Gastrocnemius medialis (tissue), 4 donors: ENCODE measurements at regions not wholly inside any gene's neighbourhood (a gene's known extent, or its start where the extent isn't known, plus 50 kb on each side); places are given as distances from the start of the nearest gene placed in this dataset.

Experiments used
- ATAC-seq, 2 donors: fragments of 150-250 bp; one replicate each; pipeline ENCODE4 v1.9.1; 2016
- DNase-seq, 2 donors: peaks; one replicate each; pipeline ENCODE4 v3.0.0-alpha.2; 2019
- H3K27ac ChIP-seq, 4 donors: fragments of 200-600 bp; sonication (generic); 1 replicate in 1 of 4; 2 replicates in 3 of 4; pipeline ENCODE4 v1.5.1; 2016 to 2018; ENCODE audit warnings: mild to moderate bottlenecking in 2 of 4, moderate library complexity in 1 of 4
- H3K27me3 ChIP-seq, 3 donors: fragments of 200-600 bp; sonication (generic) in 2 of 3; 1 replicate in 1 of 3; 2 replicates in 2 of 3; pipeline versions ENCODE4 v1.5.1 to v1.6.0; 2016 to 2019; ENCODE audit warnings: mild to moderate bottlenecking in 1 of 3, moderate library complexity in 1 of 3
- H3K36me3 ChIP-seq, 2 donors: fragments of 200-600 bp; sonication (generic) in 1 of 2; one replicate each; pipeline ENCODE4 v1.5.1; 2017 to 2018
- H3K4me1 ChIP-seq, 2 donors: fragments of 200-600 bp; sonication (generic) in 1 of 2; one replicate each; pipeline ENCODE4 v1.5.1; 2016 to 2017; ENCODE audit warnings: mild to moderate bottlenecking in 2 of 2
- H3K4me3 ChIP-seq, 4 donors: fragments of 200-600 bp; sonication (generic) in 3 of 4; 1 replicate in 1 of 4; 2 replicates in 3 of 4; pipeline ENCODE4 v1.5.1; 2016 to 2019; ENCODE audit warnings: mild to moderate bottlenecking in 2 of 4
- H3K9me3 ChIP-seq, 3 donors: fragments of 200-600 bp; sonication (generic) in 2 of 3; 1 replicate in 1 of 3; 2 replicates in 2 of 3; pipeline ENCODE4 v1.5.1; 2016 to 2019
- POLR2A ChIP-seq, 2 donors: fragments of 450-650 bp; IDR thresholded peaks; one replicate each; pipeline ENCODE4 v1.6.1; 2017; ENCODE audit warnings: antibody characterized with exemption in 2 of 2, mild to moderate bottlenecking in 2 of 2, moderate library complexity in 2 of 2
- in situ Hi-C, 4 donors: fragments of 200-750 bp; cut with MboI; loops; one replicate each; pipeline versions ENCODE4 v1.15.0 to v1.8.0; 2017; ENCODE audit warnings: low sequenced_read_pairs in 4 of 4
- intact Hi-C: fragments of 100-400 bp; cut with DNase I; formaldehyde crosslinking; loops from one replicate; pipeline ENCODE4 v1.15.1; 2023; ENCODE audit warnings: low total_unique reads
- TF ChIP-seq, protein P1 (sequence below), 5 experiments: fragments of 450-650 bp in 3 of 5; fragments of 200-600 bp in 2 of 5; sonication (generic) in 2 of 5; IDR thresholded peaks in 4 of 5; conservative IDR thresholded peaks in 1 of 5; 1 replicate in 4 of 5; 2 replicates in 1 of 5; pipeline ENCODE4 v1.5.1; 2016 to 2019; ENCODE audit warnings: antibody characterized with exemption in 5 of 5, mild to moderate bottlenecking in 3 of 5, moderate library complexity in 3 of 5

DNA sequence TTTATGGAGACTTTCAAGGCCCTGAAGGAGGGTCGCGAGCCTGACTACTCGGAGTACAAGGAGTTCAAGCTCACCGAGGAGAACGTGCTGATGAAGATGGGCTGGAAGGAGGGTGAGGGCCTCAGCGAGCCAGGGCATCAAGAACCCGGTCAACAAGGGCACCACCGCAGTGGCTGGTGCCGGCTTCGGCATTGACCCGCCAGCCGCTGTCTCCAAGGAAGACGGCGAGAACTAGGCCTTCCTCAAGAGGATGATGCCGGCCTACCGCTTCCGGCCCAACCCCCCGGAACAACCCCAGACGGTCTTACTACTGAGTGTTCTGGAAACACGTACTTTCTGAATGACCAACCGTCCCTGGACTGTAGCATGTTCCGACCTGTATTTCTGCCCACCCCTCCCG, 169.2 kb downstream of the HINT1 start:
- ATAC-seq: no peak
- in situ Hi-C loops (no loop called here), intact Hi-C loops (no loop called here)
- no peak for DNase-seq
- Histone ChIP-seq H3K27ac (no peak overlapping the region), H3K4me1 (no peaks in the 10 kb centered on the region), H3K36me3 (no peaks in the 10 kb centered on the region), H3K4me3 (no peak overlapping the region), H3K9me3 (no peaks in the 10 kb centered on the region), H3K27me3 (no peaks in the 10 kb centered on the region)
- TF ChIP-seq POLR2A (IDR thresholded peaks at IDR 0.05): no peak
- TF ChIP-seq, protein P1, sequence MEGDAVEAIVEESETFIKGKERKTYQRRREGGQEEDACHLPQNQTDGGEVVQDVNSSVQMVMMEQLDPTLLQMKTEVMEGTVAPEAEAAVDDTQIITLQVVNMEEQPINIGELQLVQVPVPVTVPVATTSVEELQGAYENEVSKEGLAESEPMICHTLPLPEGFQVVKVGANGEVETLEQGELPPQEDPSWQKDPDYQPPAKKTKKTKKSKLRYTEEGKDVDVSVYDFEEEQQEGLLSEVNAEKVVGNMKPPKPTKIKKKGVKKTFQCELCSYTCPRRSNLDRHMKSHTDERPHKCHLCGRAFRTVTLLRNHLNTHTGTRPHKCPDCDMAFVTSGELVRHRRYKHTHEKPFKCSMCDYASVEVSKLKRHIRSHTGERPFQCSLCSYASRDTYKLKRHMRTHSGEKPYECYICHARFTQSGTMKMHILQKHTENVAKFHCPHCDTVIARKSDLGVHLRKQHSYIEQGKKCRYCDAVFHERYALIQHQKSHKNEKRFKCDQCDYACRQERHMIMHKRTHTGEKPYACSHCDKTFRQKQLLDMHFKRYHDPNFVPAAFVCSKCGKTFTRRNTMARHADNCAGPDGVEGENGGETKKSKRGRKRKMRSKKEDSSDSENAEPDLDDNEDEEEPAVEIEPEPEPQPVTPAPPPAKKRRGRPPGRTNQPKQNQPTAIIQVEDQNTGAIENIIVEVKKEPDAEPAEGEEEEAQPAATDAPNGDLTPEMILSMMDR (IDR thresholded peaks at IDR 0.05 in 4 of 5, conservative IDR thresholded peaks at IDR 0.05 in 1 of 5): no peak

DNA sequence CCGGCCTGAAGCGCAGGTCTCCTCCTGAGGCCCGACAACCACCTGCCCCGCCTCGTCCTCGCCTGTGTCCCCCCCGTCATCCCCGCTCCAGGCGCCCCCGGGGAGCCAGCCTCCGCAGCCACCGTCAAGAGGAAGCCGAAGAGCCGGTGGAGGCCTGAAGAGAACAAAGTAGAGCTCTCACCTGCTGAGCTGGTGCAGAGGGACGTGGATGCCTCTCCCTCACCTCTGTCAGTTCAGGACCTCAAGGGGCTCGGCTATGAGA, 169.9 kb downstream of the HINT1 start:
- Histone ChIP-seq H3K9me3 (no peaks in the 10 kb centered on the region), H3K27me3 (no peaks in the 10 kb centered on the region), H3K4me3 (no peak overlapping the region), H3K4me1 (no peaks in the 10 kb centered on the region), H3K36me3 (no peaks in the 10 kb centered on the region), H3K27ac (no peak overlapping the region)
- TF ChIP-seq, protein P1 (IDR thresholded peaks at IDR 0.05 in 4 of 5, conservative IDR thresholded peaks at IDR 0.05 in 1 of 5): no peak
- no peak for TF ChIP-seq POLR2A (IDR thresholded peaks at IDR 0.05)
- intact Hi-C loops (no loop called here), in situ Hi-C loops (no loop called here)
- ATAC-seq: no peak
- no peak for DNase-seq

DNA sequence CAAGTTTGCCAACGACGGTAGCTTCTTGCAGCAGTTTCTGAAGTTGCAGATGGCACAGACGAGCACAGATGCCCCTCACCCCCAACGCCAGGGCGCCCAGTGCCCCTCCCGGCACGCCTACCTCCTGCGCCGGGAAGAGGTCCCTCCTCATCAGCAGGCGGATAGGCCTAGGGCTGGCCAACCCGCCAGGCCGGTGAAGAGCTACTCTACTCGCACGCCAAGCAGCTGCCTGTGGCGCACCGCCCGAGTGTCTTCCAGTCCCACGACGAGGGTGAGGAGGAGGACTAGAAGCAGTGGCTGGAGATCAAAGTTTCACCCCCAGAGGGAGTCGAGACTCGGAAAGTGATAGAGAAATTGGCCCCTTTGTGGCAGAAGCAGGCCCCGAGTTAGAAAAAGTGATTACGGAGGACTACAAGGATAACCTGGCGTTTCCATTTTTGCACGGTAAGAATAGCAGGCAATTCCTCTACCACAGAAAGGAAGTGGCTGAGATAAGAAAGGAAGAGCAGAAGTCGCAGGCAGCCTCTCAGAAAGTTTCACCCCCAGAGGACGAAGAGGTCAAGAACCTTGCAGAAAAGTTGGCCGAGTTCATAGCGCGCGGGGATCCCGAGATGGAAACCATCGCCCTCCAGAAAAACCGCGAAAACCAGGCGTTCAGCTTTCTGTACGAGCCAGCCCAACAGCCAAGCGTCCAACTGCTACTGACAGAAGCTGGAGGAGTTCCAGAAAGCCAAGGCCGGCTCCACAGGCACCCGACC, 170.4 kb downstream of the HINT1 start:
- no peak for DNase-seq
- Histone ChIP-seq H3K9me3 (no peaks in the 10 kb centered on the region), H3K36me3 (no peaks in the 10 kb centered on the region), H3K4me1 (no peaks in the 10 kb centered on the region), H3K27me3 (no peaks in the 10 kb centered on the region), H3K4me3 (no peak overlapping the region), H3K27ac (no peak overlapping the region)
- TF ChIP-seq, protein P1 (IDR thresholded peaks at IDR 0.05 in 4 of 5, conservative IDR thresholded peaks at IDR 0.05 in 1 of 5): no peak
- no peak for TF ChIP-seq POLR2A (IDR thresholded peaks at IDR 0.05)
- intact Hi-C loops (no loop called here), in situ Hi-C loops (no loop called here)
- ATAC-seq: no peak

DNA sequence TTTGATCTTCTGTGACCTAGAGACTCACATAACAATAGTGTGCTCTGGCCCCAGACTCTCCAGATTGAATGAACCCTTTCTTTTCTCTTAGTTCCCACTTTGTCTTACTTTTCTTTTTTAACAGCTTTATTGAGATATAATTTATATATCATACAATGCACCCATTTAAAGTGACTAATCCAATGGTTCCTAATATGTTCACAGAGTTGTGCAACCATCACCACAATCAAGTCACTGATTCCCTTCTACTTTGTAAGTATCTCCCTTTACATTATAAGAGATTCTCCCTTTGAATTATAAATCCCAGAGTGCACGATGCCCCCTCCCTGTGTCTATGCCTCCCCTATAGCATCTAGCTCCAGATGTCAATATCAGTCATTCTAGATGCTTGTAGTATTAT, 172.4 kb downstream of the HINT1 start:
- Histone ChIP-seq H3K4me1 (no peaks in the 10 kb centered on the region), H3K4me3 (no peak overlapping the region), H3K36me3 (no peaks in the 10 kb centered on the region), H3K27me3 (no peaks in the 10 kb centered on the region), H3K27ac (no peak overlapping the region), H3K9me3 (no peaks in the 10 kb centered on the region)
- in situ Hi-C loops: no loop called here
- TF ChIP-seq, protein P1 (IDR thresholded peaks at IDR 0.05 in 4 of 5, conservative IDR thresholded peaks at IDR 0.05 in 1 of 5): no peak
- TF ChIP-seq POLR2A (IDR thresholded peaks at IDR 0.05): no peak
- DNase-seq (no peak), ATAC-seq (no peak)
- intact Hi-C loops: no loop called here

DNA sequence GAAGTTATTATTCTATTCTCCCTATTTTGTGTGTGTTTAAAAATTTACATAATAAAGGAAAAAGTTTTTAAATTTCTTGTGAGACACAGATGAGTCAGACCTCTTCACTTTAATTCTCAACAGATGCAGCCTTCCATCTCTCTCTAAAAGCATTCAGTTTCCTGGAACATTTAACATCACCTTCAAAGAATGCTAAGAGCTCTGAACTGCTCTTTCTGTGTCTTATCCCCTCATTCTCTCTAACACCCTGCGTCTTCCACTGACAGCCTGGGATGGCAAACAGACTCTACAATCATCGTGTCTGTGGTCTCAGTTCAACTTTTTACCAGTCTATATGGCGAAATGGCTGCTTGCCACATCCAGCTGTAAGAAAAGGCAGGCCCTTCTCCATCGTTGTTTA, 173.0 kb downstream of the HINT1 start:
- DNase-seq: no peak
- H3K4me1 ChIP-seq: no peaks in the 10 kb centered on the region
- in situ Hi-C loops (no loop called here), intact Hi-C loops (no loop called here)
- H3K9me3 ChIP-seq: no peaks in the 10 kb centered on the region
- no peaks in the 10 kb centered on the region for H3K36me3 ChIP-seq
- no peaks in the 10 kb centered on the region for H3K27me3 ChIP-seq
- TF ChIP-seq, protein P1 (IDR thresholded peaks at IDR 0.05 in 4 of 5, conservative IDR thresholded peaks at IDR 0.05 in 1 of 5): no peak
- TF ChIP-seq POLR2A (IDR thresholded peaks at IDR 0.05): no peak
- H3K27ac ChIP-seq: no peak overlapping the region
- no peak overlapping the region for H3K4me3 ChIP-seq
- ATAC-seq: no peak
